Fibroblast of skin of abdomen (primary cell): ENCODE measurements at regions not wholly inside any gene's neighbourhood (a gene's known extent, or its start where the extent isn't known, plus 50 kb on each side); places are given as distances from the start of the nearest gene placed in this dataset.
"Not testable (repeated sequence)": the region's sequence is repeated elsewhere in the genome, so short reads cannot be mapped to it uniquely, and the experiment has no call there.

Experiments
- DNase-seq: peaks from one replicate; pipeline ENCODE4 v3.0.0-alpha.2; 2013

GRCh38 chr1:16794609-16795008 is 54.3 kb downstream of the RNU1-4 start:
- not testable (repeated sequence) for DNase-seq

GRCh38 chr1:16795119-16795518 is 54.8 kb downstream of the RNU1-4 start:
- not testable (repeated sequence) for DNase-seq

- DNase-seq: not testable (repeated sequence)
Measured at GRCh38 chr1:16796179-16796578, 55.9 kb downstream of the RNU1-4 start.

GRCh38 chr1:16796625-16797046 is 56.3 kb downstream of the RNU1-4 start:
- DNase-seq: peak; percentile 20

GRCh38 chr1:16797065-16797464 is 56.7 kb downstream of the RNU1-4 start:
- not testable (repeated sequence) for DNase-seq

- not testable (repeated sequence) for DNase-seq
Measured at GRCh38 chr1:16798050-16798449, 57.7 kb downstream of the RNU1-4 start.
